ENCODE measurements at regions not wholly inside any gene's neighbourhood (a gene's known extent, or its start where the extent isn't known, plus 50 kb on each side); places are given as distances from the start of the nearest gene placed in this dataset.

GRCh38 chr13:105608104-105608503, 927.4 kb downstream of the EFNB2 start:
- H3K18ac ChIP-seq (ENCODE audit: low read depth, low read length), result no peak overlapping the region
- H3K27me3 ChIP-seq (ENCODE audit: control insufficient read depth, insufficient read depth, low read length), result no peaks in the 10 kb centered on the region
- dilution Hi-C loops (cut with HindIII; ENCODE audit: low sequenced_read_pairs, unreplicated experiment) (no loop called here), intact Hi-C loops (cut with micrococcal nuclease) (no loop called here), in situ Hi-C loops (cut with MboI; ENCODE audit: low sequenced_read_pairs) (no loop called here)
- BruUV-seq (replicated peaks), result no TSS peak
- H4K91ac ChIP-seq (ENCODE audit: insufficient read depth, low read depth, low read length), result no peak overlapping the region
- H2AK9ac ChIP-seq (replicated peaks; ENCODE audit: low read depth, low read length, poor library complexity), result no peak overlapping the region
- no peak overlapping the region for H2BK120ac ChIP-seq (ENCODE audit: low read depth, low read length)
- no peaks in the 10 kb centered on the region for H3K79me1 ChIP-seq (ENCODE audit: low read depth in 1 of 2, low read length in 2 of 2)
- DNase-seq, result no peak
- H4K8ac ChIP-seq (ENCODE audit: low read depth in 2 of 2, low read length in 2 of 2), result no peak overlapping the region
- no peaks in the 10 kb centered on the region for H3K9me1 ChIP-seq (ENCODE audit: insufficient read depth, low read length)
- ChIA-PET POLR2A (ENCODE audit: unreplicated experiment) (no interaction called here), CTCF (no interaction called here)
- no CpG with 5 or more reads among the region's 2 CpGs for WGBS, 2 experiments (ENCODE audit: extremely low coverage in 2 of 2, insufficient read length in 1 of 2)
- H4K20me1 ChIP-seq (ENCODE audit: insufficient read depth, low read length), result no peaks in the 10 kb centered on the region
- H2AK5ac ChIP-seq (ENCODE audit: low read depth, low read length), result no peak overlapping the region
- H3K4me2 ChIP-seq (ENCODE audit: low read depth, low read length), result no peak overlapping the region
- no peak overlapping the region for H3K56ac ChIP-seq (ENCODE audit: extremely low read depth, insufficient read depth, low read length)
- no peak overlapping the region for H4K5ac ChIP-seq (ENCODE audit: low read depth, low read length)
- H2BK15ac ChIP-seq (ENCODE audit: low read depth, low read length), result no peak overlapping the region
- no peak overlapping the region for H2BK5ac ChIP-seq (ENCODE audit: low read depth, low read length, poor library complexity, severe bottlenecking)
- TF ChIP-seq, protein P1, sequence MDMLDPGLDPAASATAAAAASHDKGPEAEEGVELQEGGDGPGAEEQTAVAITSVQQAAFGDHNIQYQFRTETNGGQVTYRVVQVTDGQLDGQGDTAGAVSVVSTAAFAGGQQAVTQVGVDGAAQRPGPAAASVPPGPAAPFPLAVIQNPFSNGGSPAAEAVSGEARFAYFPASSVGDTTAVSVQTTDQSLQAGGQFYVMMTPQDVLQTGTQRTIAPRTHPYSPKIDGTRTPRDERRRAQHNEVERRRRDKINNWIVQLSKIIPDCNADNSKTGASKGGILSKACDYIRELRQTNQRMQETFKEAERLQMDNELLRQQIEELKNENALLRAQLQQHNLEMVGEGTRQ (IDR thresholded peaks at IDR 0.05; ENCODE audit: low read depth, low read length), result no peak
- TF ChIP-seq RFX5 (IDR thresholded peaks at IDR 0.05; ENCODE audit: low read depth, low read length) (no peak), MAZ (IDR thresholded peaks at IDR 0.05; ENCODE audit: borderline replicate concordance, low read depth, low read length) (no peak), BHLHE40 (IDR thresholded peaks at IDR 0.05; ENCODE audit: low read depth, low read length) (no peak), SMC3 (IDR thresholded peaks at IDR 0.05; ENCODE audit: low read depth, low read length) (no peak), NFE2L2 (IDR thresholded peaks at IDR 0.05; ENCODE audit: low read depth, low read length) (no peak), FOS (IDR thresholded peaks at IDR 0.05; ENCODE audit: low read depth, low read length) (no peak), CHD1 (IDR thresholded peaks at IDR 0.05; ENCODE audit: low read depth, low read length) (no peak)
- TF ChIP-seq, protein P2, sequence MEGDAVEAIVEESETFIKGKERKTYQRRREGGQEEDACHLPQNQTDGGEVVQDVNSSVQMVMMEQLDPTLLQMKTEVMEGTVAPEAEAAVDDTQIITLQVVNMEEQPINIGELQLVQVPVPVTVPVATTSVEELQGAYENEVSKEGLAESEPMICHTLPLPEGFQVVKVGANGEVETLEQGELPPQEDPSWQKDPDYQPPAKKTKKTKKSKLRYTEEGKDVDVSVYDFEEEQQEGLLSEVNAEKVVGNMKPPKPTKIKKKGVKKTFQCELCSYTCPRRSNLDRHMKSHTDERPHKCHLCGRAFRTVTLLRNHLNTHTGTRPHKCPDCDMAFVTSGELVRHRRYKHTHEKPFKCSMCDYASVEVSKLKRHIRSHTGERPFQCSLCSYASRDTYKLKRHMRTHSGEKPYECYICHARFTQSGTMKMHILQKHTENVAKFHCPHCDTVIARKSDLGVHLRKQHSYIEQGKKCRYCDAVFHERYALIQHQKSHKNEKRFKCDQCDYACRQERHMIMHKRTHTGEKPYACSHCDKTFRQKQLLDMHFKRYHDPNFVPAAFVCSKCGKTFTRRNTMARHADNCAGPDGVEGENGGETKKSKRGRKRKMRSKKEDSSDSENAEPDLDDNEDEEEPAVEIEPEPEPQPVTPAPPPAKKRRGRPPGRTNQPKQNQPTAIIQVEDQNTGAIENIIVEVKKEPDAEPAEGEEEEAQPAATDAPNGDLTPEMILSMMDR (conservative IDR thresholded peaks at IDR 0.05; ENCODE audit: low read depth, low read length), result no peak
- no peaks in the 10 kb centered on the region for H3K9me3 ChIP-seq (ENCODE audit: control insufficient read depth, insufficient read depth, low read length)
- H2AFZ ChIP-seq (replicated peaks; ENCODE audit: low read length, poor library complexity), result no peak overlapping the region
- no peak overlapping the region for H3K4ac ChIP-seq (ENCODE audit: low read depth, low read length)
- H3K27ac ChIP-seq (ENCODE audit: insufficient read depth, low read length), result no peak overlapping the region
- no peaks in the 10 kb centered on the region for H3K36me3 ChIP-seq (ENCODE audit: control insufficient read depth, insufficient read depth, low read length)
- H3K4me1 ChIP-seq (ENCODE audit: control insufficient read depth, insufficient read depth, low read length), result no peaks in the 10 kb centered on the region
- H3K14ac ChIP-seq (replicated peaks; ENCODE audit: low read depth, low read length), result no peak overlapping the region
- no peak overlapping the region for H2BK20ac ChIP-seq (ENCODE audit: low read depth, low read length)
- H3K4me3 ChIP-seq (ENCODE audit: insufficient read depth, low read depth, low read length), result no peak overlapping the region
- H3K23ac ChIP-seq (ENCODE audit: low read depth, low read length), result no peak overlapping the region
- no peak for ATAC-seq (ENCODE audit: low read depth)
- no peak overlapping the region for H3K9ac ChIP-seq (ENCODE audit: low read depth, low read length)

Data from IMR-90 (cell line).